ENCODE measurements at regions not wholly inside any gene's neighbourhood (a gene's known extent, or its start where the extent isn't known, plus 50 kb on each side); places are given as distances from the start of the nearest gene placed in this dataset.

- TF ChIP-seq CTCF (IDR thresholded peaks at IDR 0.05; ENCODE audit: low read depth, low read length): no peak
- no peak overlapping the region for H3K4me3 ChIP-seq (ENCODE audit: low read depth, low read length)
These were observed 138.5 kb upstream of the CDH5 start for GRCh38 chr16:66227766-66228530.

DNA sequence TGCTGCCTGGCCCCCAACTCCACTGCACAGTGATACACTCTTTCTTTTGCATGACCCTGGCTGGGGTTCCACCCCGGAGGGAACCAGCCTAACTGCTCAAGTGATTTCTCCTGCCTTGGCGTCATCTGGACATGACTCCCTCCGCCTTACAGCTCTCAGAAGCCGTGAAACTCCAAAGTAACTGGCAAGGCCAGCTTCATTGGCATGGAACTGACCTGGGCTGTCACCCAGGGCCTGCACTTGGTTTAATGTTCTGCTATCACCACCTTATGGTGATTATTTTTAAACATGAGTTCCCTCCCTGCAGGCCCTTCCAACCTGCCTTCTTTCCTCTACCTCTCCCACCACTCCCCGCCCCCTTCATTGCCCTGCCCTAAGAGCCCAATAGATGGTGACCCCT lies 139.7 kb upstream of the CDH5 start:
- TF ChIP-seq CTCF (IDR thresholded peaks at IDR 0.05; ENCODE audit: low read depth, low read length): no peak
- H3K4me3 ChIP-seq (ENCODE audit: low read depth, low read length): no peak overlapping the region

GRCh38 chr16:66225696-66226095 lies 140.8 kb upstream of the CDH5 start:
- no peak for TF ChIP-seq CTCF (IDR thresholded peaks at IDR 0.05; ENCODE audit: low read depth, low read length)
- H3K4me3 ChIP-seq (ENCODE audit: low read depth, low read length): no peak overlapping the region

- H3K4me3 ChIP-seq (ENCODE audit: low read depth, low read length): no peak overlapping the region
- TF ChIP-seq CTCF (IDR thresholded peaks at IDR 0.05; ENCODE audit: low read depth, low read length): no peak
These were observed 141.9 kb upstream of the CDH5 start for GRCh38 chr16:66224626-66225025.

- H3K4me3 ChIP-seq (ENCODE audit: low read depth, low read length): no peak overlapping the region
- TF ChIP-seq CTCF (IDR thresholded peaks at IDR 0.05; ENCODE audit: low read depth, low read length): no peak
These were observed 142.3 kb upstream of the CDH5 start for GRCh38 chr16:66224186-66224585.

DNA sequence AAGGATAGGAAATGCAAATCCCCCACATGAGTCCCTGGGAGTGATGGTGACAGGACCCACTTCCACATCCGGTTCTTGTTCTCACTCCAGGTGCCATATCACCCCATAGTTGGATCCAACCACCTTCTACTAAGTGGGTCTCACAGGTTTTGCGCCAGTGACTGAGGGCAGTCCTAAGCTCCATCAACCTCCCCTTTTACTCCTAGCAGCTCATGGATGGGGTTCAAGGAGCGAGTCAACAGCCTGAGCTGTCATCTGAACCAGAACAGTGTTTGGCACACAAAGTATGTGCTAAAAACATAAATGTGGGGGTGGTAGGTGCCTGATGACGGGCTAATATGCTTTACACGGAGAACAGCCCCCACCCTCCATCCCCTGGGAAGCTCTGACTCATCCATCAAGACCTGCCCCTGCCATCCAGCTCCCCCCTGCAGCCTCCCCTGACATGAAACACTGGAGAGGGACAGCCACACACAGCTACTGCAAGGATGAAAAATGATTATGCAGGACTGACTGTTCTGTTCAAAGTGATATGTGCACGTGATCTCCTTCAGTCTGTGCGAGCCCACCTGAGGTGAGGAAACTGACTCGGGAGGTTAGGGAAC lies 143.2 kb upstream of the CDH5 start:
- TF ChIP-seq CTCF (IDR thresholded peaks at IDR 0.05; ENCODE audit: low read depth, low read length): no peak
- H3K4me3 ChIP-seq (ENCODE audit: low read depth, low read length): no peak overlapping the region

GRCh38 chr16:66222756-66223155 lies 143.7 kb upstream of the CDH5 start:
- H3K4me3 ChIP-seq (ENCODE audit: low read depth, low read length): no peak overlapping the region
- TF ChIP-seq CTCF (IDR thresholded peaks at IDR 0.05; ENCODE audit: low read depth, low read length): no peak
